Sciatic nerve (tissue), 2 donors: ENCODE measurements at regions not wholly inside any gene's neighbourhood (a gene's known extent, or its start where the extent isn't known, plus 50 kb on each side); places are given as distances from the start of the nearest gene placed in this dataset.

Experiments
- ATAC-seq: fragments of 200-7000 bp; cut with Tn5 transposase; one replicate; pipeline ENCODE4 v1.9.1; 2020; ENCODE audit warnings: mild to moderate bottlenecking, moderate library complexity
- DNase-seq: peaks from one replicate; pipeline ENCODE4 v3.0.0-alpha.2; 2020; ENCODE audit warnings: low spot score
- intact Hi-C: fragments of 100-400 bp; cut with DNase I; formaldehyde crosslinking; loops from one replicate; pipeline ENCODE4 v1.14.2; 2022
- donor health status: DM: no; HTN: no; CAD: no.
- donor health status: DM: no; HTN: no; CAD: no.

GRCh38 chr2:18834341-18834740, 245.0 kb upstream of the NT5C1B start:
- DNase-seq (no peak), ATAC-seq (peak; percentile 53)
- intact Hi-C loops = no loop called here

- ATAC-seq = no peak
- no peak for DNase-seq
- intact Hi-C loops = no loop called here
These were observed 244.6 kb upstream of the NT5C1B start for GRCh38 chr2:18833941-18834340.

- DNase-seq (no peak), ATAC-seq (no peak)
- intact Hi-C loops = no loop called here
These were observed 242.6 kb upstream of the NT5C1B start for GRCh38 chr2:18831916-18832510.

DNA sequence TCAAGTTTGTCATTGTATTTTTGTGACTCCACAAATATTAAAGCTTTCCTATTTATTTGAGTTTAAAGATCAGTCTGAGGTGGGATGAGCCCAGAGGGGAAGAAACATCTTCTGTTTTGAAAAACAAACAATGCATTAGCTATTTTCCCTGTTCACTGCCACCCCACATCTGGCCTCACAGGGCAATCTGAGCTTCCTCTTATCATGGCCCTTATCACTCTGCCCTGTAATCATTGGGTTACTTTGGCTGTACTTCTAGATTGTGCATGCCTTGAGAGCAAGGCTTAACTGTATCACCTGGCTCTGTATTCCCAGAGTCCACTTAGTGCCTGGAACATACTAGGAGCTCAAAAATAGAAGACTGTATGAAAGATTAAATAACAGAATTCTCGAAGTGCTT, 241.6 kb upstream of the NT5C1B start:
- no peak for DNase-seq
- intact Hi-C loops = no loop called here
- ATAC-seq = no peak

- no peak for ATAC-seq
- DNase-seq = no peak
- intact Hi-C loops = no loop called here
These were observed 240.6 kb upstream of the NT5C1B start for GRCh38 chr2:18829976-18830375.

GRCh38 chr2:18829251-18829902, 240.0 kb upstream of the NT5C1B start:
- ATAC-seq = peak; percentile 11
- intact Hi-C loops = no loop called here
- DNase-seq = no peak

GRCh38 chr2:18828296-18828695, 238.9 kb upstream of the NT5C1B start:
- ATAC-seq = no peak
- intact Hi-C loops = no loop called here
- DNase-seq = no peak

- DNase-seq (no peak), ATAC-seq (no peak)
These were observed 236.5 kb upstream of the NT5C1B start for GRCh38 chr2:18825838-18826237.

GRCh38 chr2:18824915-18825314, 235.5 kb upstream of the NT5C1B start:
- intact Hi-C loops = no loop called here
- ATAC-seq (no peak), DNase-seq (no peak)

More at GRCh38 chr2:18825838-18826237, 236.5 kb upstream of the NT5C1B start:
- intact Hi-C loops = no loop called here

GRCh38 chr2:18824325-18824790, 235.0 kb upstream of the NT5C1B start:
- intact Hi-C loops = no loop called here
- peak; percentile 30 for ATAC-seq

GRCh38 chr2:18821431-18821830, 232.1 kb upstream of the NT5C1B start:
- intact Hi-C loops = no loop called here
- DNase-seq (no peak), ATAC-seq (no peak)

More at GRCh38 chr2:18824325-18824790, 235.0 kb upstream of the NT5C1B start:
- no peak for DNase-seq

DNA sequence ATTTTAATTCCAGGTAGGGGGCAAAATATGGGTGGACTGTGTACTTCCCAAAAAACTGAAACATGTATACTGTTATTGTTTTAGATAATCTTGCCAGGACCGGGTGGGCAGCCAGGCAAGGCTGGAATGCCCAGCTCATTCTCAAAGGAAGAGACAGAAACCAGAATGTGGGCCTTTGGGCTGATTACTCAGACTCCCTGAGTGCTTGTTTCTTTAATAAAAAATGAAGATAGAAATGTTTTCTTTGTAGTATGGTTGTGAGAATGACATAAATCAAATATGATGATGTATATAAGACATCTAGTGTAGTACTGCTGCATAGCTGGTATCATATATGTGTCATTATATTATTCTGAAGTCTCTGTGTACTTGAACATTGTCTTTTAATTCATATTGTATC, 231.6 kb upstream of the NT5C1B start:
- no peak for ATAC-seq
- intact Hi-C loops = no loop called here
- DNase-seq = no peak

DNA sequence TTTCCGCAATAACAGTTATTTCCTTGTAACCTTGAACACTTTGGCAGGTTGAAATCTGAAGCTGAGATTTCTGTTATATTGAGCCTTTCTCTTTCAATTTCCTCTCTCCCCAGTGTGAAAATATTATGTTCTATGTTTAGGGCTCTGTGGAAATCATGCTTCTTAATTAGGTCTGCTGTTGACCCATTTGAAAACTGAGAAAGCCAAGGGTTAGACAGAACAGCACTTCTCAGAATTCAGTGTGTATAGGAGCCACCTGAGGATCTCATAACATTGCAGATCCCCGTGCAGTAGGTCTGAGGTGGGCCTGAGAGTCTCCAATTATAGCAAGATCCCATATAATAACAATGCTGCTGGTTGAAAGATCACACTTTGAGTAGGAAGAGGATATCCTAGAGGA, 230.2 kb upstream of the NT5C1B start:
- intact Hi-C loops = no loop called here

GRCh38 chr2:18814387-18814786, 225.0 kb upstream of the NT5C1B start:
- intact Hi-C loops = no loop called here
- no peak for DNase-seq
- ATAC-seq = no peak

More for the DNA sequence above, 230.2 kb upstream of the NT5C1B start:
- ATAC-seq = no peak
- DNase-seq = no peak

DNA sequence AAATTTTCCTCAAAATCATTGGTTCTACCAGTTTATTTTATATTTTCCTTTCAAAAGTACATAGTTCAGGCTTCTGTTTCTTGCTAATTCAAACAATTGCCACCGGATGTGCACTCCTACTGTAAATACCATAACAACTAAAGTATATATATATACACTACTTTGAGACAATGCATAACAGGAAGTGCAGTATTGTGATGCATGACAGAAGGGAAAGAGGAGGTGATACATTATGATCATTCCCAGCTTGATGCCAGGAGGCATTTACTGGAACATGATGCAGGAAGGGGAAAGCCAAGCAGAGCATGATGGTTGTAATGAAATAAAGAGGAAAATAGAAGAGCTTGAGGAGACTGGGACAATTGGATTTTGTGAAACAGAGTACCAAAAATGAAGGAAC, 215.2 kb upstream of the NT5C1B start:
- ATAC-seq (no peak), DNase-seq (no peak)
- intact Hi-C loops = no loop called here

- DNase-seq (no peak), ATAC-seq (no peak)
- intact Hi-C loops = no loop called here
These were observed 214.0 kb upstream of the NT5C1B start for GRCh38 chr2:18803141-18803939.

- DNase-seq (no peak), ATAC-seq (no peak)
- intact Hi-C loops = no loop called here
These were observed 211.0 kb upstream of the NT5C1B start for GRCh38 chr2:18800240-18800971.

- intact Hi-C loops = no loop called here
- ATAC-seq (no peak), DNase-seq (no peak)
These were observed 210.0 kb upstream of the NT5C1B start for GRCh38 chr2:18799397-18799796.

DNA sequence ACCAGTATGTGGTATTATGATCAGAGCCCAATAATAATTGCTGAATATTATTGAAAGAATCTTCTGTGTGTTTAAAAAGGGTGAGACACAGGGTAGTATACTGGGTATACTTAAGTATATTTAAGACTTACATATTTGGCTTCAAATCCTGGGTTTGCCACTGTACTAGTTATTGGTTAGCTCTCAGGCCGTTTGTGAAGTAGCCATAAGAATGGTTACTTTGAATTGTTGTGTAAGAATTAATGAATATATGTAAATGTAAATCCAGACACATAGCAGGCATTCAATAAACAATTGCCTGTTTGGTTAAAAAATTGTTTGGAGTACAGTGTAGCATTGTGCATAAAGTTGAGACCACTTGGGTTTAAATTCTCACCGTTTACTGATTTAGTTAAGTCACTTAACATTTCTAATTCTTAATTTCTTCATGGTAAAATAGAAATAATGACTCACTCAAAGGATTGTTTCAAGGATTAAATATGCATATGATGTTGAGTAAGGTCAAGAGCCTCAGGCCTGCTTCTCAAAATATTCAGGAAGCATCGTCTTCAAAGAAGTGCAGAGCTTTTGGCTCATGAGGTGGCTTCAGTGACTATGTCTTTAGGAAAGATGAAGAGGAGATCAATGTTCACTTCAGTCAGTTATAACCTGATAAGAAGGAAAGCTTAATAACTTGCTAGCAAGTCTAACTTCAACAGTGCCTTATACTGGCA, 207.9 kb upstream of the NT5C1B start:
- no peak for ATAC-seq
- intact Hi-C loops = no loop called here

More for the DNA sequence above, 207.9 kb upstream of the NT5C1B start:
- no peak for DNase-seq
